NCI-H446 (cell line): ENCODE measurements at regions not wholly inside any gene's neighbourhood (a gene's known extent, or its start where the extent isn't known, plus 50 kb on each side); places are given as distances from the start of the nearest gene placed in this dataset.

Experiments used
- DNase-seq, 2 experiments: peaks; one replicate each; lab custom pipeline; 2025; lab: John Stamatoyannopoulos, UW

- DNase-seq = no peak
Observed at GRCh38 chr6:148044921-148045320, 297.7 kb upstream of the SASH1 start.

GRCh38 chr6:148053209-148053608 lies 289.4 kb upstream of the SASH1 start:
- DNase-seq = no peak

GRCh38 chr6:148053796-148054195 lies 288.8 kb upstream of the SASH1 start:
- DNase-seq = no peak

- DNase-seq = no peak
Observed at GRCh38 chr6:148054219-148054618, 288.4 kb upstream of the SASH1 start.

- DNase-seq = no peak
Observed at GRCh38 chr6:148055419-148055818, 287.2 kb upstream of the SASH1 start.

GRCh38 chr6:148059869-148060268 lies 282.8 kb upstream of the SASH1 start:
- DNase-seq = no peak

GRCh38 chr6:148064406-148065134 lies 278.1 kb upstream of the SASH1 start:
- DNase-seq = no peak

- DNase-seq = no peak
Observed at GRCh38 chr6:148068437-148069061, 274.1 kb upstream of the SASH1 start.

- DNase-seq = no peak
Observed at GRCh38 chr6:148069256-148069655, 273.4 kb upstream of the SASH1 start.

- no peak for DNase-seq
Observed at GRCh38 chr6:148074291-148074690, 268.3 kb upstream of the SASH1 start.

GRCh38 chr6:148074738-148075137 lies 267.9 kb upstream of the SASH1 start:
- DNase-seq = no peak

- no peak for DNase-seq
Observed at GRCh38 chr6:148075352-148075751, 267.3 kb upstream of the SASH1 start.

GRCh38 chr6:148076051-148076450 lies 266.6 kb upstream of the SASH1 start:
- no peak for DNase-seq

- no peak for DNase-seq
Observed at GRCh38 chr6:148080315-148080714, 262.3 kb upstream of the SASH1 start.

- no peak for DNase-seq
Observed at GRCh38 chr6:148081076-148081475, 261.6 kb upstream of the SASH1 start.

- no peak for DNase-seq
Observed at GRCh38 chr6:148082044-148082443, 260.6 kb upstream of the SASH1 start.

GRCh38 chr6:148082696-148083095 lies 259.9 kb upstream of the SASH1 start:
- no peak for DNase-seq

- DNase-seq = no peak
Observed at GRCh38 chr6:148085631-148086331, 256.9 kb upstream of the SASH1 start.

- no peak for DNase-seq
Observed at GRCh38 chr6:148086386-148086785, 256.3 kb upstream of the SASH1 start.

GRCh38 chr6:148086843-148087242 lies 255.8 kb upstream of the SASH1 start:
- DNase-seq = no peak

- no peak for DNase-seq
Observed at GRCh38 chr6:148087659-148088058, 255.0 kb upstream of the SASH1 start.

GRCh38 chr6:148090326-148090725 lies 252.3 kb upstream of the SASH1 start:
- no peak for DNase-seq

- no peak for DNase-seq
Observed at GRCh38 chr6:148091394-148091793, 251.2 kb upstream of the SASH1 start.
